Ishikawa (cell line): ENCODE measurements at regions not wholly inside any gene's neighbourhood (a gene's known extent, or its start where the extent isn't known, plus 50 kb on each side); places are given as distances from the start of the nearest gene placed in this dataset.

Source experiments
- CEBPB ChIP-seq: IDR thresholded peaks from 2 replicates; pipeline ENCODE4 v1.6.1; 2012
- CREB1 ChIP-seq: IDR thresholded peaks from 2 replicates; pipeline ENCODE4 v1.6.1; 2012; ENCODE audit warnings: low read depth
- EGR1 ChIP-seq: IDR thresholded peaks from 2 replicates; pipeline ENCODE4 v1.6.1; 2012
- EP300 ChIP-seq: IDR thresholded peaks from 2 replicates; pipeline ENCODE4 v1.6.1; 2012; ENCODE audit warnings: borderline replicate concordance
- FOXM1 ChIP-seq: IDR thresholded peaks from 2 replicates; pipeline ENCODE4 v1.6.1; 2012; ENCODE audit warnings: low read depth, borderline replicate concordance
- MAX ChIP-seq: IDR thresholded peaks from 2 replicates; pipeline ENCODE4 v1.6.1; 2012
- NFIC ChIP-seq: IDR thresholded peaks from 2 replicates; pipeline ENCODE4 v1.6.1; 2012
- RAD21 ChIP-seq: IDR thresholded peaks from 2 replicates; pipeline ENCODE4 v1.6.1; 2012; ENCODE audit warnings: low read depth
- REST ChIP-seq: IDR thresholded peaks from 2 replicates; pipeline ENCODE4 v1.6.1; 2012; ENCODE audit warnings: low read depth, mild to moderate bottlenecking
- TAF1 ChIP-seq: IDR thresholded peaks from 2 replicates; pipeline ENCODE4 v1.6.1; 2012; ENCODE audit warnings: low read depth, mild to moderate bottlenecking
- TCF12 ChIP-seq: IDR thresholded peaks from 2 replicates; pipeline ENCODE4 v1.6.1; 2012; ENCODE audit warnings: low read depth
- TEAD4 ChIP-seq: IDR thresholded peaks from 2 replicates; pipeline ENCODE4 v1.6.1; 2012
- USF1 ChIP-seq: IDR thresholded peaks from 2 replicates; pipeline ENCODE4 v1.6.1; 2012
- YY1 ChIP-seq: IDR thresholded peaks from 2 replicates; pipeline ENCODE4 v1.6.1; 2012; ENCODE audit warnings: low read depth
- ZBTB7A ChIP-seq: IDR thresholded peaks from 2 replicates; pipeline ENCODE4 v1.6.1; 2012; ENCODE audit warnings: low read depth

GRCh38 chr2:133967326-133967725 is 286.5 kb upstream of the MGAT5 start:
- TF ChIP-seq USF1 (no peak), CEBPB (no peak), EP300 (no peak), YY1 (no peak), RAD21 (no peak), MAX (no peak), FOXM1 (no peak), REST (no peak), TCF12 (no peak), EGR1 (no peak), NFIC (no peak), ZBTB7A (no peak)

DNA sequence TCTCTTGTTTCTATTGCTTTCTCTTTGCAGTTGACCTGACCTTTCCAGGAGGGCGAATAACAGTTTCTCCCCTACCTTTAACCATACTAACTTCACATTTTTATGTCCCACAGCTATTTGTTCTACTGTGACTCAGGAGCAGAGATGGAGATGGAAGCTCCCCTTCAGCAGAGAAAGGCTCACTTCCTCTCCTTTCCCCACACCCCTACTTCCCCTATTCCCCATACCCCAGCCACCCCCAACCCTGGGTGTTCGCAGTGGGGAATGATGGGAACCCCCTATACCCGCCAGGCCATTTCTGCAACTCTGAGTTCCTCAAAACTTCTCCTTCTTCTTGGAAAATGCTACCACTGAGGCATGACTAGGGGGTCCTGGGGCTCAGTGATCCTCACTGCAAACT is 285.4 kb upstream of the MGAT5 start:
- TF ChIP-seq NFIC (no peak), EGR1 (no peak), ZBTB7A (no peak), RAD21 (no peak), MAX (no peak), YY1 (no peak)

- TF ChIP-seq NFIC (no peak), CREB1 (no peak), TAF1 (no peak), TEAD4 (no peak), RAD21 (no peak), USF1 (no peak), EGR1 (no peak), MAX (no peak), FOXM1 (no peak), EP300 (no peak), YY1 (no peak), ZBTB7A (no peak)
Measured at GRCh38 chr2:133970641-133971040, 283.2 kb upstream of the MGAT5 start.

- TF ChIP-seq REST = no peak
- TF ChIP-seq EP300 = no peak
- no peak for TF ChIP-seq TAF1
- TF ChIP-seq NFIC = no peak
- no peak for TF ChIP-seq USF1
- no peak for TF ChIP-seq MAX
- TF ChIP-seq CEBPB = no peak
- no peak for TF ChIP-seq TEAD4
- no peak for TF ChIP-seq EGR1
- no peak for TF ChIP-seq ZBTB7A
Measured at GRCh38 chr2:133972297-133972696, 281.6 kb upstream of the MGAT5 start.

GRCh38 chr2:133972786-133973185 is 281.1 kb upstream of the MGAT5 start:
- TF ChIP-seq ZBTB7A (no peak), CEBPB (no peak), TEAD4 (no peak), CREB1 (no peak), TCF12 (no peak), NFIC (no peak), TAF1 (no peak), REST (no peak), RAD21 (no peak), YY1 (no peak), EGR1 (no peak), MAX (no peak), USF1 (no peak), FOXM1 (no peak)
